ENCODE measurements at regions not wholly inside any gene's neighbourhood (a gene's known extent, or its start where the extent isn't known, plus 50 kb on each side); places are given as distances from the start of the nearest gene placed in this dataset.

GRCh38 chr2:147646818-147647468 lies 197.9 kb upstream of the ACVR2A start:
- DNase-seq = no peak

GRCh38 chr2:147644491-147644890 lies 200.3 kb upstream of the ACVR2A start:
- DNase-seq = no peak

GRCh38 chr2:147642765-147643164 lies 202.1 kb upstream of the ACVR2A start:
- no peak for DNase-seq

- DNase-seq = peak; percentile 39
These were observed 203.2 kb upstream of the ACVR2A start for GRCh38 chr2:147641651-147642050.

GRCh38 chr2:147639891-147640290 lies 204.9 kb upstream of the ACVR2A start:
- no peak for DNase-seq

- no peak for DNase-seq
These were observed 205.4 kb upstream of the ACVR2A start for GRCh38 chr2:147639386-147639785.

GRCh38 chr2:147636886-147637285 lies 207.9 kb upstream of the ACVR2A start:
- DNase-seq = no peak

GRCh38 chr2:147636238-147636882 lies 208.5 kb upstream of the ACVR2A start:
- DNase-seq = peak; percentile 78

GRCh38 chr2:147634826-147635225 lies 210.0 kb upstream of the ACVR2A start:
- DNase-seq = no peak

GRCh38 chr2:147632198-147632597 lies 212.6 kb upstream of the ACVR2A start:
- peak; percentile 3 for DNase-seq

- DNase-seq = no peak
These were observed 213.5 kb upstream of the ACVR2A start for GRCh38 chr2:147631294-147631693.

GRCh38 chr2:147630585-147630984 lies 214.2 kb upstream of the ACVR2A start:
- DNase-seq = no peak

- peak; percentile 36 for DNase-seq
These were observed 215.8 kb upstream of the ACVR2A start for GRCh38 chr2:147628971-147629421.

- DNase-seq = no peak
These were observed 221.5 kb upstream of the ACVR2A start for GRCh38 chr2:147623328-147623727.

- DNase-seq = no peak
These were observed 223.1 kb upstream of the ACVR2A start for GRCh38 chr2:147621656-147622197.

- no peak for DNase-seq
These were observed 225.0 kb upstream of the ACVR2A start for GRCh38 chr2:147619808-147620207.

- DNase-seq = no peak
These were observed 229.1 kb upstream of the ACVR2A start for GRCh38 chr2:147615726-147616125.

GRCh38 chr2:147614979-147615470 lies 229.8 kb upstream of the ACVR2A start:
- DNase-seq = no peak

- no peak for DNase-seq
These were observed 230.4 kb upstream of the ACVR2A start for GRCh38 chr2:147614471-147614870.

- no peak for DNase-seq
These were observed 234.3 kb upstream of the ACVR2A start for GRCh38 chr2:147610496-147611040.

GRCh38 chr2:147609301-147609700 lies 235.5 kb upstream of the ACVR2A start:
- DNase-seq = no peak

GRCh38 chr2:147607379-147607778 lies 237.4 kb upstream of the ACVR2A start:
- no peak for DNase-seq

- no peak for DNase-seq
These were observed 241.0 kb upstream of the ACVR2A start for GRCh38 chr2:147603876-147604275.

- DNase-seq = no peak
These were observed 241.4 kb upstream of the ACVR2A start for GRCh38 chr2:147603447-147603846.

Data from fibroblast of skin of right biceps (primary cell).